ENCODE measurements at regions not wholly inside any gene's neighbourhood (a gene's known extent, or its start where the extent isn't known, plus 50 kb on each side); places are given as distances from the start of the nearest gene placed in this dataset.

DNA sequence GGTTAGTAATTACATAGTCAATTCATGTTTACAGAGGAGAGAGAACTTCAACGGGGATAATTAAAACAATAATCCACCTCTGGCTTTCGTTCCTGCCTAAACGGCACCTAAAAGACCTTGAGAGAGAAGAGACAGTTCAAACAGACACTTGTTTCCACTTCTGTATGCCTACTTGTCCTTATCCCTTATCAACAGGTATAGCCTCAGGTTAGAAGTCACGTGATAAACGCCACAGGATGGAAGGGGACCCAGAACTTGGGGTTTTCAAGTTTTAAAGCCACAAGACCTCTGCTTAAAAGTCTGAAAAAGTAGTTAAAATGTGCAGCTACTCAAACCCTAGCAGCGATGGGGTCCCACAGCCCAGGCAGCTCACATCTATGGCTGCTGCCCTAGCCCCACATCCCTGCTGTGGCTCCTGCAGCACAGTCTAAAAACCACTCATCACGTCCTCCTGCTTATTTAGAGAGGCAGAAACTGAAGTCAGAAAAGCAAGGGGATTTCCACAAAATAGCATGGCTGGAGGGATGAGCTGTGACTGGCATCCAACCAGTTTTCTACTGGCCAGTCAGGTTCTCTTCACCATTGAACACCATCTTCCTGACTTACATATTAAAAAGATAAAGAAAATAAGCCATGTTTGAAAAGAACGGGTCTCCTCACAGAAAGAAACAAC lies 51.2 kb upstream of the SEC16B start:
- DNase-seq, result no peak
- no peak overlapping the region for H3K4me3 ChIP-seq (ENCODE audit: low read depth in 1 of 3, low read length in 3 of 3)
- H3K36me3 ChIP-seq (ENCODE audit: control insufficient read depth in 3 of 3, insufficient read depth in 2 of 3, low read depth in 1 of 3, low read length in 3 of 3), result peaks cover 0 to 16% (median 3%) of the 10 kb centered on the region in 3 donors
- WGBS, 3 donors, result 40 to 57% (median 49%) methylated on average over 8 of the region's 8 CpGs
- H3K4me1 ChIP-seq (ENCODE audit: control insufficient read depth in 3 of 3, insufficient read depth in 2 of 3, low read depth in 1 of 3, low read length in 2 of 3), result peaks cover 2 to 27% (median 6%) of the 10 kb centered on the region in 3 donors
- H3K9me3 ChIP-seq (ENCODE audit: control insufficient read depth in 2 of 2, insufficient read depth in 1 of 2, low read depth in 1 of 2, low read length in 1 of 2), result no peaks in the 10 kb centered on the region
- H3K27me3 ChIP-seq (ENCODE audit: control insufficient read depth in 3 of 3, insufficient read depth in 3 of 3, low read length in 3 of 3), result no peaks in the 10 kb centered on the region
- H3K27ac ChIP-seq (ENCODE audit: low read depth in 1 of 3, low read length in 2 of 3), result peak overlapping the region in 2 of 3 donors; percentile 24 to 30
- no peak for FAIRE-seq

DNA sequence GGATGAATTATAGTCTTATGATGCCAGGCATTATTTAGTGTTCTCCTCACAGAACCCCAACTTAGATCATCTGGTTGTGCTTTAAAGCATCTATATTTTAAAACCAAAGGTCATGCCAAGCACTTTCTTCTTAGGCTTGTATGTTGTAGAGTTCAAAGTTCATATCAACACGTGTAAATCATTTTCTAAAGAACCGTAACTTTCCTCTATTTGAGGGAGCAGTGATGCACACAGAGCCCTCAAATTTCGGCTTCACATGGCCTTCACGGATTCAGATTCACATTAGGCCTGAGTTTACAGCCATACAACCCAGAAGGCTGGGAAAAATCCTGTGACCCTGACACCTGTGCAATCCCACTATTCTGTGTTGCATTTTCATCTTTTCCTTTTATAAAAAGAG lies 52.1 kb upstream of the SEC16B start:
- H3K36me3 ChIP-seq (ENCODE audit: control insufficient read depth in 3 of 3, insufficient read depth in 2 of 3, low read depth in 1 of 3, low read length in 3 of 3), result peaks cover 0 to 20% (median 3%) of the 10 kb centered on the region in 3 donors
- H3K27me3 ChIP-seq (ENCODE audit: control insufficient read depth in 3 of 3, insufficient read depth in 3 of 3, low read length in 3 of 3), result no peaks in the 10 kb centered on the region
- H3K27ac ChIP-seq (ENCODE audit: low read depth in 1 of 3, low read length in 2 of 3), result peak overlapping the region in 2 of 3 donors; percentile 30 to 54
- no peaks in the 10 kb centered on the region for H3K9me3 ChIP-seq (ENCODE audit: control insufficient read depth in 2 of 2, insufficient read depth in 1 of 2, low read depth in 1 of 2, low read length in 1 of 2)
- FAIRE-seq (no peak), DNase-seq (peak; percentile 64 to 69)
- no peak overlapping the region for H3K4me3 ChIP-seq (ENCODE audit: low read depth in 1 of 3, low read length in 3 of 3)
- 17 to 53% (median 28%) methylated on average over 4 of the region's 4 CpGs for WGBS, 3 donors
- H3K4me1 ChIP-seq (ENCODE audit: control insufficient read depth in 3 of 3, insufficient read depth in 2 of 3, low read depth in 1 of 3, low read length in 2 of 3), result peaks cover 2 to 27% (median 6%) of the 10 kb centered on the region in 3 donors

DNA sequence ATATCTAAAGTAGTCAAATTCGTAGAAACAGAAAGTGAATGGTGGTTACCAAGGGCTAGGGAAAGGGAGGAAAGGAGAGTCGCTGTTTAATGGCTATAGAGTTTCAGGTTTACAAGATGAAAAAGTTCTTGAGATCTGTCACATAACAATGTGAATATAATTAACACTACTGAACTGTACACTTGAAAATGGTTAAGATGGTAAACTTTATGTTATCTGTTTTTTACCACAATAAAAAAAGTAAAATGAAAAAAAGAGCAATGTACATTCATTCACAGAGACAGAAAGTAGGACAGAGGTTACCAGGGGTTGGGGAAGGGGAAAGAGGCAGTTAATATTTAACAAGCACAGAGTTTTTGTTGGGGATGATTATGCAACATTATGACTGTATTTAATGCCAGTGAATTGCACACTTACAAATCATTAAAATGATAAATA lies 53.3 kb upstream of the SEC16B start:
- FAIRE-seq (no peak), DNase-seq (peak; percentile 66 to 79)
- H3K27me3 ChIP-seq (ENCODE audit: control insufficient read depth in 3 of 3, insufficient read depth in 3 of 3, low read length in 3 of 3), result no peaks in the 10 kb centered on the region
- H3K4me3 ChIP-seq (ENCODE audit: low read depth in 1 of 3, low read length in 3 of 3), result no peak overlapping the region
- H3K9me3 ChIP-seq (ENCODE audit: control insufficient read depth in 2 of 2, insufficient read depth in 1 of 2, low read depth in 1 of 2, low read length in 1 of 2), result no peaks in the 10 kb centered on the region
- WGBS, 3 donors, result 19 to 59% (median 29%) methylated on average over 2 of the region's 2 CpGs
- peak overlapping the region in 2 of 3 donors; percentile 24 to 60 for H3K27ac ChIP-seq (ENCODE audit: low read depth in 1 of 3, low read length in 2 of 3)
- peaks cover 2 to 27% (median 6%) of the 10 kb centered on the region in 3 donors for H3K4me1 ChIP-seq (ENCODE audit: control insufficient read depth in 3 of 3, insufficient read depth in 2 of 3, low read depth in 1 of 3, low read length in 2 of 3)
- H3K36me3 ChIP-seq (ENCODE audit: control insufficient read depth in 3 of 3, insufficient read depth in 2 of 3, low read depth in 1 of 3, low read length in 3 of 3), result peaks cover 0 to 25% (median 0%) of the 10 kb centered on the region in 3 donors

DNA sequence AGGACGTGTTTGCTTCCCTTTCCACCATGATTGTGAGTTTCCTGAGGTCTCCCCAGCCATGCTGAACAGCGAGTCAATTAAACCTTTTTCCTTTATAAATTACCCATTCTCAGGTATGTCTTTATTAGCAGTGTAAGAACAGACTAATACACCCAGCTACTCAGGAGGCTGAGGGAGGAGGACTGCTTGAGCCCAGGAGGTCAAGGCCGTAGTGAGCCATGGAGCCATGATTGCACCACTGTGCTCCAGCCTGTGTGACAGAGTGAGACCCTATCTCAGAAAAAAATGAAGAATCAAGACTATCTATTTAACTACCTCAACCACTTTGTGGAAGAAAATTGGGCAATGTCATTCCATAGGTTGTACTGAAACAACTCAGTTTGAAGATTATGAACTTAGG lies 54.6 kb upstream of the SEC16B start:
- 89 to 93% (median 90%) methylated on average over 3 of the region's 3 CpGs for WGBS, 3 donors
- H3K36me3 ChIP-seq (ENCODE audit: control insufficient read depth in 3 of 3, insufficient read depth in 2 of 3, low read depth in 1 of 3, low read length in 3 of 3), result peaks cover 0 to 23% (median 0%) of the 10 kb centered on the region in 3 donors
- no peak for DNase-seq
- no peak for FAIRE-seq
- H3K9me3 ChIP-seq (ENCODE audit: control insufficient read depth in 2 of 2, insufficient read depth in 1 of 2, low read depth in 1 of 2, low read length in 1 of 2), result no peaks in the 10 kb centered on the region
- H3K27ac ChIP-seq (ENCODE audit: low read depth in 1 of 3, low read length in 2 of 3), result no peak overlapping the region
- H3K4me3 ChIP-seq (ENCODE audit: low read depth in 1 of 3, low read length in 3 of 3), result no peak overlapping the region
- H3K4me1 ChIP-seq (ENCODE audit: control insufficient read depth in 3 of 3, insufficient read depth in 2 of 3, low read depth in 1 of 3, low read length in 2 of 3), result peaks cover 2 to 27% (median 6%) of the 10 kb centered on the region in 3 donors
- no peaks in the 10 kb centered on the region for H3K27me3 ChIP-seq (ENCODE audit: control insufficient read depth in 3 of 3, insufficient read depth in 3 of 3, low read length in 3 of 3)

GRCh38 chr1:178025613-178026356 lies 55.9 kb upstream of the SEC16B start:
- Histone ChIP-seq H3K4me3 (ENCODE audit: low read depth in 1 of 3, low read length in 3 of 3) (no peak overlapping the region), H3K9me3 (ENCODE audit: control insufficient read depth in 2 of 2, insufficient read depth in 1 of 2, low read depth in 1 of 2, low read length in 1 of 2) (no peaks in the 10 kb centered on the region), H3K27me3 (ENCODE audit: control insufficient read depth in 3 of 3, insufficient read depth in 3 of 3, low read length in 3 of 3) (no peaks in the 10 kb centered on the region), H3K36me3 (ENCODE audit: control insufficient read depth in 3 of 3, insufficient read depth in 2 of 3, low read depth in 1 of 3, low read length in 3 of 3) (peaks cover 0 to 23% (median 0%) of the 10 kb centered on the region in 3 donors), H3K4me1 (ENCODE audit: control insufficient read depth in 3 of 3, insufficient read depth in 2 of 3, low read depth in 1 of 3, low read length in 2 of 3) (peaks cover 2 to 23% (median 6%) of the 10 kb centered on the region in 3 donors), H3K27ac (ENCODE audit: low read depth in 1 of 3, low read length in 2 of 3) (no peak overlapping the region)
- 87 to 91% (median 89%) methylated on average over 9 of the region's 9 CpGs for WGBS, 3 donors
- no peak for DNase-seq
- FAIRE-seq, result no peak

- no peaks in the 10 kb centered on the region for H3K9me3 ChIP-seq (ENCODE audit: control insufficient read depth in 2 of 2, insufficient read depth in 1 of 2, low read depth in 1 of 2, low read length in 1 of 2)
- peaks cover 0 to 18% (median 0%) of the 10 kb centered on the region in 3 donors for H3K36me3 ChIP-seq (ENCODE audit: control insufficient read depth in 3 of 3, insufficient read depth in 2 of 3, low read depth in 1 of 3, low read length in 3 of 3)
- FAIRE-seq (no peak), DNase-seq (no peak)
- no peak overlapping the region for H3K4me3 ChIP-seq (ENCODE audit: low read depth in 1 of 3, low read length in 3 of 3)
- H3K27ac ChIP-seq (ENCODE audit: low read depth in 1 of 3, low read length in 2 of 3), result no peak overlapping the region
- no peaks in the 10 kb centered on the region for H3K4me1 ChIP-seq (ENCODE audit: control insufficient read depth in 3 of 3, insufficient read depth in 2 of 3, low read depth in 1 of 3, low read length in 2 of 3)
- WGBS, 3 donors, result 53 to 69% (median 60%) methylated on average over 7 of the region's 7 CpGs
- no peaks in the 10 kb centered on the region for H3K27me3 ChIP-seq (ENCODE audit: control insufficient read depth in 3 of 3, insufficient read depth in 3 of 3, low read length in 3 of 3)
These were observed 59.1 kb upstream of the SEC16B start for GRCh38 chr1:178028841-178029481.

GRCh38 chr1:178030467-178030866 lies 60.6 kb upstream of the SEC16B start:
- H3K36me3 ChIP-seq (ENCODE audit: control insufficient read depth in 3 of 3, insufficient read depth in 2 of 3, low read depth in 1 of 3, low read length in 3 of 3), result peaks cover 0 to 16% (median 2%) of the 10 kb centered on the region in 3 donors
- WGBS, 3 donors, result 85 to 91% (median 89%) methylated on average over 3 of the region's 3 CpGs
- no peak overlapping the region for H3K4me3 ChIP-seq (ENCODE audit: low read depth in 1 of 3, low read length in 3 of 3)
- DNase-seq (no peak), FAIRE-seq (no peak)
- no peak overlapping the region for H3K27ac ChIP-seq (ENCODE audit: low read depth in 1 of 3, low read length in 2 of 3)
- no peaks in the 10 kb centered on the region for H3K27me3 ChIP-seq (ENCODE audit: control insufficient read depth in 3 of 3, insufficient read depth in 3 of 3, low read length in 3 of 3)
- no peaks in the 10 kb centered on the region for H3K9me3 ChIP-seq (ENCODE audit: control insufficient read depth in 2 of 2, insufficient read depth in 1 of 2, low read depth in 1 of 2, low read length in 1 of 2)
- no peaks in the 10 kb centered on the region for H3K4me1 ChIP-seq (ENCODE audit: control insufficient read depth in 3 of 3, insufficient read depth in 2 of 3, low read depth in 1 of 3, low read length in 2 of 3)

- Histone ChIP-seq H3K9me3 (ENCODE audit: control insufficient read depth in 2 of 2, insufficient read depth in 1 of 2, low read depth in 1 of 2, low read length in 1 of 2) (no peaks in the 10 kb centered on the region), H3K27me3 (ENCODE audit: control insufficient read depth in 3 of 3, insufficient read depth in 3 of 3, low read length in 3 of 3) (no peaks in the 10 kb centered on the region), H3K4me3 (ENCODE audit: low read depth in 1 of 3, low read length in 3 of 3) (no peak overlapping the region), H3K27ac (ENCODE audit: low read depth in 1 of 3, low read length in 2 of 3) (no peak overlapping the region), H3K36me3 (ENCODE audit: control insufficient read depth in 3 of 3, insufficient read depth in 2 of 3, low read depth in 1 of 3, low read length in 3 of 3) (peaks cover 0 to 12% (median 2%) of the 10 kb centered on the region in 3 donors), H3K4me1 (ENCODE audit: control insufficient read depth in 3 of 3, insufficient read depth in 2 of 3, low read depth in 1 of 3, low read length in 2 of 3) (no peaks in the 10 kb centered on the region)
- peak; percentile 88 to 91 for DNase-seq
- FAIRE-seq, result no peak
These were observed 62.0 kb upstream of the RASAL2 start for GRCh38 chr1:178031856-178032320.

All from small intestine (tissue), 7 donors.